WERI-Rb-1 (cell line): ENCODE measurements at regions not wholly inside any gene's neighbourhood (a gene's known extent, or its start where the extent isn't known, plus 50 kb on each side); places are given as distances from the start of the nearest gene placed in this dataset.
"Not testable (repeated sequence)": the region's sequence is repeated elsewhere in the genome, so short reads cannot be mapped to it uniquely, and the experiment has no call there.

Experiments
- DNase-seq: peaks from one replicate; pipeline ENCODE4 v3.0.0-alpha.2; 2020
- H3K27ac ChIP-seq: fragments of 250-450 bp; sonication (Bioruptor Pico); 2 replicates; pipeline ENCODE4 v1.5.1; 2020; ENCODE audit warnings: mild to moderate bottlenecking, moderate library complexity
- H3K27me3 ChIP-seq: fragments of 250-450 bp; sonication (Bioruptor Pico); 2 replicates; pipeline ENCODE4 v1.5.1; 2021; ENCODE audit warnings: mild to moderate bottlenecking, low read depth, moderate library complexity; ENCODE audit not compliant: insufficient read depth, severe bottlenecking
- H3K36me3 ChIP-seq: fragments of 250-450 bp; sonication (Bioruptor Pico); 2 replicates; pipeline ENCODE4 v1.5.1; 2020; ENCODE audit warnings: mild to moderate bottlenecking, moderate library complexity
- H3K4me3 ChIP-seq: 2 replicates; pipeline ENCODE4 v1.5.1; 2011; ENCODE audit warnings: low read depth, mild to moderate bottlenecking, control low read depth, low read length
- H3K9me3 ChIP-seq: fragments of 250-450 bp; sonication (Bioruptor Pico); 2 replicates; pipeline ENCODE4 v1.5.1; 2021; ENCODE audit warnings: mild to moderate bottlenecking, moderate library complexity; ENCODE audit not compliant: severe bottlenecking
- TF ChIP-seq, protein P1 (sequence below): IDR thresholded peaks from 2 replicates; pipeline ENCODE4 v1.5.1; 2011; ENCODE audit warnings: low read depth, mild to moderate bottlenecking, control low read depth, inconsistent platforms, low read length

DNA sequence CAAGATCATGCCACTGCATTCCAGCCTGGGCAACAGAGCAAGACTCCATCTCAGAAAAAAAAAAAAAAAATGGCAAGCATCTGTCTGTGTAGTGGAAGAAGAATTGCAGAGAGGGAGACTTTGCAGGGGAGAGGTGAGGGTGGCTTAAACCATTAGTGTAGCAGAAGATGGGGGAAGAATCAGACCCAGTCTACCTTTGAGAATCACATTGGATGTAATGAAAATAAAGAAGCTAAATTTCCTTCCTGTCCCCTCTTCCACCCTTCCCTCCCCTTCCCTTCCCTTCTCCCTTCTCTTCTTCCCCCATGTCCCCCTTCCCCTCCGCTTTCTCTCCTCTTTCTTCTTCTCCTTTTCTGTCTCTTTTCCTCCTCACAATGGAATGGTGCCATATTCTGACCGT lies 180.8 kb upstream of the SVIL start:
- H3K27me3 ChIP-seq: no peaks in the 10 kb centered on the region
- no peaks in the 10 kb centered on the region for H3K36me3 ChIP-seq
- H3K4me3 ChIP-seq: no peak overlapping the region
- no peak for DNase-seq
- H3K9me3 ChIP-seq: no peaks in the 10 kb centered on the region
- no peak overlapping the region for H3K27ac ChIP-seq
- TF ChIP-seq, protein P1, sequence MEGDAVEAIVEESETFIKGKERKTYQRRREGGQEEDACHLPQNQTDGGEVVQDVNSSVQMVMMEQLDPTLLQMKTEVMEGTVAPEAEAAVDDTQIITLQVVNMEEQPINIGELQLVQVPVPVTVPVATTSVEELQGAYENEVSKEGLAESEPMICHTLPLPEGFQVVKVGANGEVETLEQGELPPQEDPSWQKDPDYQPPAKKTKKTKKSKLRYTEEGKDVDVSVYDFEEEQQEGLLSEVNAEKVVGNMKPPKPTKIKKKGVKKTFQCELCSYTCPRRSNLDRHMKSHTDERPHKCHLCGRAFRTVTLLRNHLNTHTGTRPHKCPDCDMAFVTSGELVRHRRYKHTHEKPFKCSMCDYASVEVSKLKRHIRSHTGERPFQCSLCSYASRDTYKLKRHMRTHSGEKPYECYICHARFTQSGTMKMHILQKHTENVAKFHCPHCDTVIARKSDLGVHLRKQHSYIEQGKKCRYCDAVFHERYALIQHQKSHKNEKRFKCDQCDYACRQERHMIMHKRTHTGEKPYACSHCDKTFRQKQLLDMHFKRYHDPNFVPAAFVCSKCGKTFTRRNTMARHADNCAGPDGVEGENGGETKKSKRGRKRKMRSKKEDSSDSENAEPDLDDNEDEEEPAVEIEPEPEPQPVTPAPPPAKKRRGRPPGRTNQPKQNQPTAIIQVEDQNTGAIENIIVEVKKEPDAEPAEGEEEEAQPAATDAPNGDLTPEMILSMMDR: no peak

DNA sequence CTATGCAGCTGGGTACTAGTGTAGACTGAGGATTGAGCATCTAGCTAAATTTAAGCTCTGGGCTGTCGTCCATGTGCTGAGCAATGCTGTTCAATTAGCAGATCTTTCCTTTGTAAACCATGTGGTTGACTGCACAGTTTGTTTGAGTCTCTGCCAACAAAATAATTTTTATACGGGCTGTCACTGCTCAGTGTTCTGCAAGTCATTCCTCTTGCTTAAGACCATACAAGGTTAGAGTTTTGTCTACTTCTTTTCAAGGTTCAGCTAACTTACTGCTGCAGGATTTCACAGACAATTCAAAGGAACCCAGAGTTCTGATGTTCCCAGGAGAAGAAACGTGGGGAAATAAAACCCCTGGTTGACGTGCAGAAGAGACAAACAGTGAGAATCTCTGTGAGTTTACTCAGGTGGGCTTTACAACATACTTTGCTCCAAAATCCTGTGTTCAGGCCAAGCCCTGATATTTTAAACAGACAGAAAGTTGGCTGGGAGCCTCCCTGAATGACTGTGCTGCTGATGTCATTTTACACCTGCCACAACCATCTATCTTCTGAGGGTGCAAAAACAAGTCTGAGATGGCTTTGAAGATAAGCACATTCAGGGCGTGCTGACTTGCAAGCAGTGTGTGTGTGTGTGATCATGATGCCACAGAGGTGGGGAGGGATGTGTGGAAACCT lies 177.1 kb upstream of the SVIL start:
- Histone ChIP-seq H3K27me3 (no peaks in the 10 kb centered on the region), H3K27ac (no peak overlapping the region), H3K36me3 (no peaks in the 10 kb centered on the region), H3K9me3 (no peaks in the 10 kb centered on the region), H3K4me3 (no peak overlapping the region)
- no peak for DNase-seq
- TF ChIP-seq, protein P1: no peak

DNA sequence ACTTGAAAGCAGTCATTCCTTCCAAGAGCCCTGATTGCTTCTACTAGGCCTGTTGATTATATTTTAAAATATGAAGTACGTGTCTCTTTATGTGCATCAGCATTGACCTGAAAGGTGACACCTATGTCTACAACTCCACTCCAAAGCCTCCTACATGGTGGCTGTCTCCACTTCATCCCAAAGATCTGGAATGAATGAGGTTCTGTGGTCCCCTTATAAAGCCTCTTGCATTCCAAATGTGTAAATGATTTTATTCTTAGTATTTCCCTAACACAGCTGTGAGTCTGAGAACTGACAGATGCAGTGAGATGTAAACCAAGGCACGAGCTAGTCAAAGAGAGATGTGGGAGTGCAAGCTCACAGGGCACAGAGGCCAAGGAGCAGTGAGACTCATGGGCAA lies 176.0 kb upstream of the SVIL start:
- TF ChIP-seq, protein P1: no peak
- no peak overlapping the region for H3K27ac ChIP-seq

GRCh38 chr10:29810231-29810630 lies 175.5 kb upstream of the SVIL start:
- H3K36me3 ChIP-seq, H3K9me3 ChIP-seq, H3K27me3 ChIP-seq, H3K4me3 ChIP-seq, DNase-seq, H3K27ac ChIP-seq: not testable (repeated sequence)

More for the DNA sequence above, 176.0 kb upstream of the SVIL start:
- H3K27me3 ChIP-seq: no peaks in the 10 kb centered on the region
- H3K36me3 ChIP-seq: no peaks in the 10 kb centered on the region
- H3K9me3 ChIP-seq: no peaks in the 10 kb centered on the region
- no peak overlapping the region for H3K4me3 ChIP-seq
- no peak for DNase-seq

DNA sequence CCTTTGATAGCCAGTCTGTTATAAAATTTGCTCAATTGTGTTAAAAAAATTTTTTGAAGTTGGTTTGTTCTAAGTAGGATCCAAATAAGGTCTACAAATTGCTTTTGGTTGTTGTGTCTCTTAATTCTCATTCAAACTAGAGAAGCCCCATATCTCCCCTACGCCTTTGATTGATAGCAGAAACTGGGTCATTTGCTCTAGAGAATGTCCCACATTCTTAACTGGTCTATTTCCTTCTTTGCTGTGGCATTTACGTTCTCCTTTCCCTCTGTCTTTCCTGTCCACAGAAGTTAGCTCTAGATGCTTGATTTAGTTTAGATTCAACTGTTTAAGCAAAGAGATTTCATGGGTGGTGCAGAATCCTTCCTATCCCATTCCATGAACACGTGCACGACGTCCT lies 174.6 kb upstream of the SVIL start:
- Histone ChIP-seq H3K27ac (no peak overlapping the region), H3K36me3 (no peaks in the 10 kb centered on the region), H3K9me3 (no peaks in the 10 kb centered on the region), H3K27me3 (no peaks in the 10 kb centered on the region), H3K4me3 (no peak overlapping the region)
- no peak for DNase-seq
- TF ChIP-seq, protein P1: no peak

GRCh38 chr10:29807163-29807806 lies 172.5 kb upstream of the SVIL start:
- Histone ChIP-seq H3K4me3 (no peak overlapping the region), H3K9me3 (no peaks in the 10 kb centered on the region), H3K27me3 (no peaks in the 10 kb centered on the region), H3K27ac (no peak overlapping the region), H3K36me3 (no peaks in the 10 kb centered on the region)
- TF ChIP-seq, protein P1: no peak
- DNase-seq: no peak
